Glomerular visceral epithelial cell (primary cell): ENCODE measurements at regions not wholly inside any gene's neighbourhood (a gene's known extent, or its start where the extent isn't known, plus 50 kb on each side); places are given as distances from the start of the nearest gene placed in this dataset.
"Not testable (repeated sequence)": the region's sequence is repeated elsewhere in the genome, so short reads cannot be mapped to it uniquely, and the experiment has no call there.

Experiments
- DNase-seq: peaks from one replicate; pipeline ENCODE4 v3.0.0-alpha.2; 2016; ENCODE audit errors: extremely low spot score

GRCh38 chr9:38185647-38186403, 116.8 kb upstream of the SHB start:
- no peak for DNase-seq

- no peak for DNase-seq
Measured at GRCh38 chr9:38183994-38184568, 115.1 kb upstream of the SHB start.

GRCh38 chr9:38182321-38182720, 113.3 kb upstream of the SHB start:
- DNase-seq: peak; percentile 26

GRCh38 chr9:38181866-38182265, 112.8 kb upstream of the SHB start:
- peak; percentile 23 for DNase-seq

- no peak for DNase-seq
Measured at GRCh38 chr9:38181232-38181631, 112.2 kb upstream of the SHB start.

GRCh38 chr9:38180656-38181055, 111.6 kb upstream of the SHB start:
- no peak for DNase-seq

GRCh38 chr9:38179965-38180364, 110.9 kb upstream of the SHB start:
- DNase-seq: no peak

- DNase-seq: peak; percentile 57
Measured at GRCh38 chr9:38178237-38178636, 109.2 kb upstream of the SHB start.

- DNase-seq: no peak
Measured at GRCh38 chr9:38177680-38178079, 108.7 kb upstream of the SHB start.

GRCh38 chr9:38176251-38176650, 107.2 kb upstream of the SHB start:
- DNase-seq: no peak

GRCh38 chr9:38175423-38175822, 106.4 kb upstream of the SHB start:
- no peak for DNase-seq

GRCh38 chr9:38172586-38172985, 103.6 kb upstream of the SHB start:
- no peak for DNase-seq

- no peak for DNase-seq
Measured at GRCh38 chr9:38171926-38172325, 102.9 kb upstream of the SHB start.

- no peak for DNase-seq
Measured at GRCh38 chr9:38171538-38171884, 102.5 kb upstream of the SHB start.

- DNase-seq: peak; percentile 83
Measured at GRCh38 chr9:38170763-38171537, 101.9 kb upstream of the SHB start.

GRCh38 chr9:38170155-38170554, 101.1 kb upstream of the SHB start:
- DNase-seq: not testable (repeated sequence)

GRCh38 chr9:38166501-38166900, 97.5 kb upstream of the SHB start:
- no peak for DNase-seq

- no peak for DNase-seq
Measured at GRCh38 chr9:38164659-38165221, 95.7 kb upstream of the SHB start.

- DNase-seq: no peak
Measured at GRCh38 chr9:38163518-38163917, 94.5 kb upstream of the SHB start.

- DNase-seq: no peak
Measured at GRCh38 chr9:38162332-38163211, 93.5 kb upstream of the SHB start.

- peak; percentile 44 for DNase-seq
Measured at GRCh38 chr9:38160613-38161215, 91.7 kb upstream of the SHB start.
